OCI-LY1 (cell line): ENCODE measurements at regions not wholly inside any gene's neighbourhood (a gene's known extent, or its start where the extent isn't known, plus 50 kb on each side); places are given as distances from the start of the nearest gene placed in this dataset.

Experiments
- H2AFZ ChIP-seq: fragments of 200-600 bp; sonication (generic), shearing (Covaris generic); 2 replicates; pipeline ENCODE4 v1.6.0; 2014; ENCODE audit warnings: antibody characterized with exemption, mild to moderate bottlenecking, low read length
- H3F3A ChIP-seq: fragments of 200-600 bp; sonication (generic), shearing (Covaris generic); 2 replicates; pipeline ENCODE4 v1.6.0; 2014; ENCODE audit warnings: mild to moderate bottlenecking, antibody characterized with exemption, low read length, moderate library complexity; ENCODE audit not compliant: insufficient read depth
- H3K27ac ChIP-seq: fragments of 200-600 bp; sonication (generic); 2 replicates; pipeline ENCODE4 v1.5.1; 2014; ENCODE audit warnings: low read length, mixed run types, mild to moderate bottlenecking, low read depth; ENCODE audit not compliant: poor library complexity, severe bottlenecking
- H3K27me3 ChIP-seq: fragments of 200-600 bp; sonication (generic); 2 replicates; pipeline ENCODE4 v1.6.0; 2014; ENCODE audit warnings: antibody characterized with exemption, mild to moderate bottlenecking, low read length, moderate library complexity; ENCODE audit not compliant: insufficient read depth
- H3K36me3 ChIP-seq: fragments of 200-600 bp; sonication (generic); 2 replicates; pipeline ENCODE4 v1.6.1; 2014; ENCODE audit warnings: mild to moderate bottlenecking, antibody characterized with exemption, low read length, moderate library complexity, mixed read lengths; ENCODE audit not compliant: insufficient read depth
- H3K4me1 ChIP-seq: fragments of 200-600 bp; sonication (generic); 2 replicates; pipeline ENCODE4 v1.5.1; 2014; ENCODE audit warnings: mild to moderate bottlenecking, low read length, moderate library complexity; ENCODE audit not compliant: insufficient read depth, severe bottlenecking
- H3K4me2 ChIP-seq: fragments of 200-600 bp; sonication (generic), shearing (Covaris generic); 2 replicates; pipeline ENCODE4 v1.6.1; 2014; ENCODE audit warnings: low read length
- H3K4me3 ChIP-seq: fragments of 200-600 bp; sonication (generic); 2 replicates; pipeline ENCODE4 v1.5.1; 2014; ENCODE audit warnings: low read length, low read depth, mild to moderate bottlenecking, mixed read lengths; ENCODE audit not compliant: poor library complexity, severe bottlenecking
- H3K79me2 ChIP-seq: fragments of 200-600 bp; shearing (Covaris generic); 2 replicates; pipeline ENCODE4 v1.6.1; 2016; ENCODE audit warnings: mixed run types, low read length, mixed read lengths; ENCODE audit not compliant: insufficient read depth
- H3K9ac ChIP-seq: fragments of 200-600 bp; sonication (generic), shearing (Covaris generic); 2 replicates; pipeline ENCODE4 v1.6.1; 2014; ENCODE audit warnings: mild to moderate bottlenecking, low read length, mixed read lengths
- H3K9me2 ChIP-seq: fragments of 200-600 bp; sonication (generic), shearing (Covaris generic); 2 replicates; pipeline ENCODE4 v1.6.1; 2014; ENCODE audit warnings: low read depth, mild to moderate bottlenecking, low read length, mixed read lengths
- H3K9me3 ChIP-seq: fragments of 200-600 bp; shearing (Covaris generic); 2 replicates; pipeline ENCODE4 v1.6.1; 2014; ENCODE audit warnings: low read length, mixed read lengths
- H4K20me1 ChIP-seq: fragments of 200-600 bp; sonication (generic), shearing (Covaris generic); 2 replicates; pipeline ENCODE4 v1.6.0; 2016; ENCODE audit warnings: mild to moderate bottlenecking, low read length; ENCODE audit not compliant: insufficient read depth
- CTCF ChIP-seq: fragments of 200-600 bp; sonication (generic), shearing (Covaris generic); IDR thresholded peaks from 2 replicates; pipeline ENCODE4 v1.5.1; 2017; ENCODE audit warnings: mild to moderate bottlenecking, antibody characterized with exemption, low read length, moderate library complexity, mixed read lengths
- EZH2 ChIP-seq: fragments of 200-600 bp; sonication (generic), shearing (Covaris generic); IDR thresholded peaks from 2 replicates; pipeline ENCODE4 v1.8.0; 2017; ENCODE audit warnings: borderline replicate concordance, mixed run types, mild to moderate bottlenecking, antibody characterized with exemption, low read length, moderate library complexity, mixed read lengths

- H3K4me3 ChIP-seq, result no peak overlapping the region
- H3K9me3 ChIP-seq, result no peaks in the 10 kb centered on the region
- no peaks in the 10 kb centered on the region for H4K20me1 ChIP-seq
- no peaks in the 10 kb centered on the region for H3K9me2 ChIP-seq
- H3K27ac ChIP-seq, result no peak overlapping the region
- H3K79me2 ChIP-seq, result no peaks in the 10 kb centered on the region
- no peaks in the 10 kb centered on the region for H3K4me1 ChIP-seq
- H3K9ac ChIP-seq, result no peak overlapping the region
- no peak for TF ChIP-seq CTCF
- no peak for TF ChIP-seq EZH2
- H3F3A ChIP-seq, result no peaks in the 10 kb centered on the region
- H3K27me3 ChIP-seq, result no peaks in the 10 kb centered on the region
- H3K4me2 ChIP-seq, result no peak overlapping the region
- no peak overlapping the region for H2AFZ ChIP-seq
- no peaks in the 10 kb centered on the region for H3K36me3 ChIP-seq
These were observed 171.6 kb downstream of the ZIC5 start for GRCh38 chr13:99800011-99800410.

- Histone ChIP-seq H3K27ac (no peak overlapping the region), H3K4me1 (no peaks in the 10 kb centered on the region), H3K4me3 (no peak overlapping the region), H3K9me3 (no peaks in the 10 kb centered on the region), H3K36me3 (no peaks in the 10 kb centered on the region), H3K4me2 (no peak overlapping the region), H3F3A (no peaks in the 10 kb centered on the region), H3K9ac (no peak overlapping the region), H4K20me1 (no peaks in the 10 kb centered on the region), H3K9me2 (no peaks in the 10 kb centered on the region), H3K79me2 (no peaks in the 10 kb centered on the region), H2AFZ (no peak overlapping the region), H3K27me3 (no peaks in the 10 kb centered on the region)
- no peak for TF ChIP-seq CTCF
- TF ChIP-seq EZH2, result no peak
These were observed 172.8 kb downstream of the ZIC5 start for GRCh38 chr13:99798756-99799155.

- Histone ChIP-seq H4K20me1 (no peaks in the 10 kb centered on the region), H3K79me2 (no peaks in the 10 kb centered on the region), H3K9me2 (no peaks in the 10 kb centered on the region), H3K4me3 (no peak overlapping the region), H2AFZ (no peak overlapping the region), H3K36me3 (no peaks in the 10 kb centered on the region), H3F3A (no peaks in the 10 kb centered on the region), H3K9ac (no peak overlapping the region), H3K4me2 (no peak overlapping the region), H3K4me1 (no peaks in the 10 kb centered on the region), H3K27ac (no peak overlapping the region), H3K9me3 (no peaks in the 10 kb centered on the region), H3K27me3 (no peaks in the 10 kb centered on the region)
- no peak for TF ChIP-seq EZH2
- no peak for TF ChIP-seq CTCF
These were observed 173.9 kb downstream of the ZIC5 start for GRCh38 chr13:99797691-99798090.
